GM19043 (cell line): ENCODE measurements at regions not wholly inside any gene's neighbourhood (a gene's known extent, or its start where the extent isn't known, plus 50 kb on each side); places are given as distances from the start of the nearest gene placed in this dataset.

Source experiments
- ATAC-seq: cut with Tn5 transposase; IDR thresholded peaks from one replicate; pipeline ENCODE4 v1.9.1; 2021; ENCODE audit warnings: low read depth; ENCODE audit not compliant: unreplicated experiment

GRCh38 chr21:28791595-28792282, 200.9 kb downstream of the LTN1 start:
- no peak for ATAC-seq

DNA sequence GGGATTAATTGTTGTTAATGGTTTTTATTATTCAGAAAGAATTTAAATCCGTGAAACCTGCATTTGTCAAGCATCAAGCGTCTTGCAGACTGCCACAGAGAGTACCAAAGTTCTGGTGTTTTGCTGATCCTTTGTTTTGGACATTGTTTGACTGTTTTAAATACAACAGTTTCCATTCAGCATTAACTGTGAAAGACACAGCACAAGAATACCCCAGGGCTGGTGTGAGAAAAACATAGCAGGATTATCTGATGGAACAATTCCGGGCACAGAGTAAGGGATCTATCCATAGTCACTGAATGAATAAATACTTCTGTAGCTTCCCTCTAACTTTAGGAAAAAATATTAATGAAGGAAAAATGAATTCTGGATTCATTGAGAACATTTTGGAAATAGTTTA, 202.3 kb downstream of the LTN1 start:
- no peak for ATAC-seq

- no peak for ATAC-seq
These were observed 203.2 kb downstream of the LTN1 start for GRCh38 chr21:28789523-28789922.

- ATAC-seq = no peak
These were observed 204.6 kb downstream of the LTN1 start for GRCh38 chr21:28788030-28788429.

GRCh38 chr21:28783641-28784185, 209.0 kb downstream of the LTN1 start:
- no peak for ATAC-seq

GRCh38 chr21:28781602-28782276, 210.9 kb downstream of the LTN1 start:
- no peak for ATAC-seq

GRCh38 chr21:28779914-28780313, 212.8 kb downstream of the LTN1 start:
- no peak for ATAC-seq

DNA sequence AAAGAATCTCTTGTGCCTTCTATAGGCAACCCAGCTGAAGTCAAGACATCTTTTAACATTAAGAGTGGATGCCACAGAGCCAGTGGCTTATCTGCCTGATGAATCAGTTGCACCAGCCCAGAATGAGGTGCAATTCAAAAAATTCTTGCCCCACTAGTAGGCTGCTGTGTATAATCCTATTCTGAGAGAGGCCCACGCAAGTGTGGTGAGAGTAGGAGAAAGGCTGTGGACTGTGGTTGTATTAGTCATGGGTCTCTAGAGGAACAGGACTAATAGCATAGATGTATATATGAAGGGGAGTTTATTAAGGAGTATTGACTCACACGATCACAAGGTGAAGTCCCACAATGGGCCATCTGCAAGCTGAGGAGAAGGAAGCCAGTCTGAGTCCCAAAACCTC, 216.4 kb downstream of the LTN1 start:
- ATAC-seq = no peak

- ATAC-seq = no peak
These were observed 217.6 kb downstream of the LTN1 start for GRCh38 chr21:28775071-28775470.

- ATAC-seq = no peak
These were observed 219.6 kb downstream of the LTN1 start for GRCh38 chr21:28773036-28773435.

GRCh38 chr21:28771790-28772501, 220.7 kb downstream of the LTN1 start:
- no peak for ATAC-seq

GRCh38 chr21:28770867-28771661, 221.6 kb downstream of the LTN1 start:
- ATAC-seq = no peak

DNA sequence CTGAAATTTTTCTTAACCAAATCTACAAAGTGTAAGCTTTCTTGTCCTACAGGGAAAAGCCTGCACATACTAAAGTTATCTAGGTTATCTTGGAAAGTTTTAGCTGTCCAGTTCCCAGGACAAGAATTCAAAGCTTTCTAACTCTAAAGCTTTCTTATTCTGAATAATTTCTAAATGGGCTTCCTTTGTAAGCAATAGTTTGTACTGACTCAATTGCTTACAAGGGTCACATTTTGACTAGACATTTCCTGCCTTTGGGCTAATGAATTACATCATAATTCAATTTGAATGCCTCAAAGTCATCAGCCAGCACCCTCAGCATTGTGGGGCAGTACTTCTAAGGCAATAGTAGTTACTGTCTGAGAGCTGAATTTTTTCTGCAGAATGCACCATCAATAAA, 223.0 kb downstream of the LTN1 start:
- no peak for ATAC-seq

GRCh38 chr21:28768753-28769152, 223.9 kb downstream of the LTN1 start:
- no peak for ATAC-seq

- no peak for ATAC-seq
These were observed 225.2 kb downstream of the LTN1 start for GRCh38 chr21:28767523-28767922.

- no peak for ATAC-seq
These were observed 228.8 kb downstream of the LTN1 start for GRCh38 chr21:28763809-28764418.

DNA sequence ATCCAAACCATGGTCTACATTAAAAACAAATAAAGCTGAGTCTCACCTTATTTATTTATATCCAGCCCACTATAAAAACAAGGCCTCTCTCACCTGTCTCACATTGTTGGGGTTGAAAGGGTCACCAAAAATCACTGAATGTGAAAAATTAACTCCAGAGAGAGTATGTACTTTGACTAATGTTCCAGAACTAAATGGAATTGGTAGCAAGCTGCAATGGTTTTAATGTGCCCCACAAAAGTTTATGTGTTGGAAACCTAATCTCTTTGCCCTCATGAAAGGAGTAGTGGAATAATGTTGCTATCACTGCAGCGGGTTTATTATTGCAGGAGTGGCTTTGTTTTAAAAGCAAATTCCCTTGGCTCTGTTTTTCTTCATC, 230.3 kb downstream of the LTN1 start:
- ATAC-seq = no peak

DNA sequence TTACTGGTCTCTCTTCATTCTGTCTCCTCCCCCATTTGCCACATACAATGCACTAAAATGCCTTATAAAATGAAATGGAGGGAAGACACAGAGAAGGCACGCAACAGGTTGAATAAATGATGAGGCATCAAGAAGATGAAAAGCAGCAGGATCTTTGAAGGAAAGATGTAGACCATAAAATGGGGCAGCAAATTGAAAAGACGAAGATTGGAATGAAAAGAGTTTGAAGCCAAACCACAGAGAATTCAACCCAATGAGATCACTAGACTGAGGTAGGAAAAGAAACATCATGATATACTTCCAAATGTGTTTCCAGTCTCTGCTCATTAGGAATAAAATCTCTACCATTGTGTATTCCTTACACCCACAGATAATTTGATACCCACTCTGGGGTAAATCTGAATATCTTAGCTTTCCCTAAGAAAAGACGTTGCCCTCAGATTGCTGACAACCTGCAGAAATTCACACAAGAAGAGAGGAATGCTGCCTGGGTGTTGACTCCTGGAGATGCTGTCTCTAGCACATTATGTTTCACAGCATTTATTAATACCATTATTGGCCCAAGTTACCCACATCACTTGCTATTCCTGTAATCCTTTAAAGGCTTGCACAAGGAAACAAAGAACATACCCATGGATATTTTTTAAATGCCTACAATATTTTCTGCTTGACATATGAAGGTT, 230.9 kb downstream of the LTN1 start:
- no peak for ATAC-seq

- ATAC-seq = no peak
These were observed 233.8 kb downstream of the LTN1 start for GRCh38 chr21:28758883-28759242.
